Small intestine (tissue), 7 donors: ENCODE measurements at regions not wholly inside any gene's neighbourhood (a gene's known extent, or its start where the extent isn't known, plus 50 kb on each side); places are given as distances from the start of the nearest gene placed in this dataset.
"Not testable (repeated sequence)": the region's sequence is repeated elsewhere in the genome, so short reads cannot be mapped to it uniquely, and the experiment has no call there.

ENCODE experiments used
- DNase-seq, 2 donors: peaks; one replicate each; pipeline versions ENCODE4 v3.0.0 to v3.0.0-alpha.2; 2013
- FAIRE-seq: peaks from 2 replicates; lab custom pipeline; 2012; peaks lifted over from hg19 to GRCh38; lab: Jason Lieb, UNC
- H3K27ac ChIP-seq, 3 donors: one replicate each; pipeline ENCODE4 v1.5.1; 2013; ENCODE audit warnings: low read length in 2 of 3, mild to moderate bottlenecking in 2 of 3, control low read depth in 1 of 3, inconsistent platforms in 1 of 3, low read depth in 1 of 3, moderate library complexity in 1 of 3
- H3K27me3 ChIP-seq, 3 donors: one replicate each; pipeline ENCODE4 v1.6.1; 2013; ENCODE audit warnings: low read length in 3 of 3, inconsistent platforms in 1 of 3; ENCODE audit not compliant: control insufficient read depth in 3 of 3, insufficient read depth in 3 of 3
- H3K36me3 ChIP-seq, 3 donors: one replicate each; pipeline ENCODE4 v1.6.1; 2013; ENCODE audit warnings: low read length in 3 of 3, inconsistent platforms in 1 of 3, low read depth in 1 of 3, mild to moderate bottlenecking in 1 of 3, moderate library complexity in 1 of 3; ENCODE audit not compliant: control insufficient read depth in 3 of 3, insufficient read depth in 2 of 3
- H3K4me1 ChIP-seq, 3 donors: one replicate each; pipeline ENCODE4 v1.6.1; 2013; ENCODE audit warnings: low read length in 2 of 3, inconsistent platforms in 1 of 3, low read depth in 1 of 3, mild to moderate bottlenecking in 1 of 3, moderate library complexity in 1 of 3; ENCODE audit not compliant: control insufficient read depth in 3 of 3, insufficient read depth in 2 of 3
- H3K4me3 ChIP-seq, 3 donors: one replicate each; pipeline ENCODE4 v1.5.1; 2013; ENCODE audit warnings: low read length in 3 of 3, control low read depth in 1 of 3, inconsistent platforms in 1 of 3, low read depth in 1 of 3, mild to moderate bottlenecking in 1 of 3, moderate library complexity in 1 of 3
- H3K9me3 ChIP-seq, 2 donors: one replicate each; pipeline ENCODE4 v1.6.1; 2013; ENCODE audit warnings: low read depth in 1 of 2, low read length in 1 of 2; ENCODE audit not compliant: control insufficient read depth in 2 of 2, insufficient read depth in 1 of 2
- WGBS, 3 donors: extraction: QIAGEN DNeasy Blood & Tissue Kit; methylation state at CpG; one replicate each; pipeline ENCODE4 v1.1.7; 2013; 5-methylcytosine and 5-hydroxymethylcytosine counted together
- donor health status: healthy with polysubstance abuse.
- donor health status: control.
- donor health status: control.
- donor health status: Bipolar disorder and iron deficiency.
- donor health status: healthy.

DNA sequence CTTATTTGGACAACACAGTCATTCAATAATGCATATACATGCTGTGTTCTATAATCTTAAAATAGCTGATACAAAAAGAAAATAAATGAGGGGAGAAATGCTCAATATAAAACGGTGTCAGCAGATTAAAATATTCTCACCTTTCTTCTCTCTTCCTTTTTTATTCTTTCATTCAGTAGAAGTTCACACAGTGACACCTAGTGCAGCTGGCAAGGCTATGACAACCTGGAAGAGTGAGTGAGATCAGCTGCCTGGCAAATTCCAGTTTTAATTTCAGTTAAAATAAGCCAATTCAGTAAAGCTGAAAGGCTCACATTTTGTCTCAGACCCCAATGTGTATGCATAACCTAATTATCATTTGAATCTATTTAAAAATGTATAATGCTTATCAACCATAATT is 150.3 kb downstream of the RASEF start:
- H3K36me3 ChIP-seq = no peaks in the 10 kb centered on the region
- H3K4me3 ChIP-seq = no peak overlapping the region
- FAIRE-seq = no peak
- WGBS, 3 donors = 3 to 24% (median 6%) methylated on average over 1 of the region's 1 CpG
- H3K9me3 ChIP-seq = peaks cover 0 to 10% of the 10 kb centered on the region in 2 donors
- H3K27me3 ChIP-seq = peaks cover 0 to 3% (median 0%) of the 10 kb centered on the region in 3 donors
- no peak overlapping the region for H3K27ac ChIP-seq
- H3K4me1 ChIP-seq = no peaks in the 10 kb centered on the region
- peak in 1 of 2 donors; percentile 12 for DNase-seq

- H3K27ac ChIP-seq, H3K4me3 ChIP-seq, H3K9me3 ChIP-seq, FAIRE-seq, H3K27me3 ChIP-seq, DNase-seq, H3K4me1 ChIP-seq, H3K36me3 ChIP-seq: not testable (repeated sequence)
- WGBS, 3 donors = 15 to 54% (median 15%) methylated on average over 1 of the region's 1 CpG
These were observed 146.7 kb downstream of the RASEF start for GRCh38 chr9:82916238-82916637.

GRCh38 chr9:82920154-82920553 is 142.8 kb downstream of the RASEF start:
- no peaks in the 10 kb centered on the region for H3K36me3 ChIP-seq
- FAIRE-seq = no peak
- WGBS, 3 donors = 64 to 68% (median 67%) methylated on average over 2 of the region's 2 CpGs

GRCh38 chr9:82922686-82923085 is 140.3 kb downstream of the RASEF start:
- no peak for DNase-seq
- Histone ChIP-seq H3K36me3 (no peaks in the 10 kb centered on the region), H3K27ac (no peak overlapping the region), H3K4me3 (no peak overlapping the region), H3K9me3 (peaks cover 0 to 3% of the 10 kb centered on the region in 2 donors), H3K27me3 (peaks cover 0 to 4% (median 0%) of the 10 kb centered on the region in 3 donors), H3K4me1 (no peaks in the 10 kb centered on the region)
- WGBS, 3 donors = 89 to 94% (median 94%) methylated on average over 10 of the region's 10 CpGs
- no peak for FAIRE-seq

More at GRCh38 chr9:82920154-82920553, 142.8 kb downstream of the RASEF start:
- no peak for DNase-seq
- no peaks in the 10 kb centered on the region for H3K4me1 ChIP-seq
- peaks cover 0 to 13% of the 10 kb centered on the region in 2 donors for H3K9me3 ChIP-seq
- H3K4me3 ChIP-seq = no peak overlapping the region
- H3K27ac ChIP-seq = no peak overlapping the region
- peaks cover 0 to 4% (median 0%) of the 10 kb centered on the region in 3 donors for H3K27me3 ChIP-seq

- Histone ChIP-seq H3K9me3 (peaks cover 0 to 3% of the 10 kb centered on the region in 2 donors), H3K4me3 (no peak overlapping the region), H3K36me3 (no peaks in the 10 kb centered on the region), H3K27ac (no peak overlapping the region), H3K27me3 (peaks cover 0 to 4% (median 0%) of the 10 kb centered on the region in 3 donors), H3K4me1 (no peaks in the 10 kb centered on the region)
- DNase-seq (no peak), FAIRE-seq (no peak)
- 48 to 51% (median 49%) methylated on average over 13 of the region's 13 CpGs for WGBS, 3 donors
These were observed 139.6 kb downstream of the RASEF start for GRCh38 chr9:82923092-82923911.

DNA sequence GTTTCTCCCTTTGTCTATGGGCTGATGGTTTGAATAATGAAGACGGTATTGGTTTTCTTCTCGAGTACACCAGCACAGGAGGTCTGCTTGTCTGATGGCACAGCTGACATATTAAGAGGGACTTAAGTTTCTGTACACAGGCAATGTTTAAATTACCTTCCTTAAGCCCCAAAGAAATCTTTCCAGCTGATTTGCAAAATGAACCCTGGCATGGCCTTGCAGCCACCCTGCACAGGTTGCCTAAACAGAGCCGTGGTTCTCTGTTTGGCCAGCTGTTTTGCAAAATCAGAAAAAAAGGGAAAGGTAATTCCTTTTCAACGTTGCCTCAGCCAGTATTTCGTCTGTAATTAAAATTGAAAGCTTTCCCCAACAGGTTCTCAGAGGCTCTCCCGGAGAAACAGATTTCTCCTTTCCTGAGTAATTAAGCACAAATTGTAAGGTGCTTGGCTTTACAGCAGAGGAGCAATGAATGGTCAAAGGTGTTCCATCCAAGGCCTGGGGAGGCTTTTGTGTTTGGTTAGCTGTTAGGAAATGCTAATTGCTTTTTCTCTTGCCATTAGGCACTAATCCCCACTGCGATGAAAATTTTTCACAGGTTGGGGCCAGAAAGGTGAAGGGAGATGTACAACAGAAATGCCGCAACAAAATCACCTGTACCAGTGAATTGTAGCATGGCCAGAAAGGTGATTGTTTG is 138.9 kb downstream of the RASEF start:
- WGBS, 3 donors = 48 to 68% (median 55%) methylated on average over 8 of the region's 8 CpGs

More for the DNA sequence above, 138.9 kb downstream of the RASEF start:
- peaks cover 0 to 4% (median 0%) of the 10 kb centered on the region in 3 donors for H3K27me3 ChIP-seq
- no peaks in the 10 kb centered on the region for H3K36me3 ChIP-seq
- no peaks in the 10 kb centered on the region for H3K4me1 ChIP-seq
- DNase-seq = no peak
- FAIRE-seq = no peak
- H3K27ac ChIP-seq = no peak overlapping the region
- peaks cover 0 to 3% of the 10 kb centered on the region in 2 donors for H3K9me3 ChIP-seq
- H3K4me3 ChIP-seq = no peak overlapping the region
